GM06990 (cell line): ENCODE measurements at regions not wholly inside any gene's neighbourhood (a gene's known extent, or its start where the extent isn't known, plus 50 kb on each side); places are given as distances from the start of the nearest gene placed in this dataset.

Experiments used
- DNase-seq: peaks from one replicate; pipeline ENCODE4 v3.0.0-alpha.2; 2011; ENCODE audit not compliant: insufficient read length; ENCODE audit errors: extremely low read depth
- H3K27me3 ChIP-seq: replicated peaks from 2 replicates; pipeline ENCODE4 v1.6.0; 2011; ENCODE audit warnings: low read length; ENCODE audit not compliant: control insufficient read depth, insufficient read depth
- H3K36me3 ChIP-seq: 2 replicates; pipeline ENCODE4 v1.5.1; 2011; ENCODE audit warnings: low read length; ENCODE audit not compliant: control insufficient read depth, insufficient read depth
- H3K4me3 ChIP-seq: replicated peaks from 2 replicates; pipeline ENCODE4 v1.5.1; 2011; ENCODE audit warnings: low read depth, mild to moderate bottlenecking, control low read depth, low read length
- TF ChIP-seq, protein P1 (sequence below): IDR thresholded peaks from 2 replicates; pipeline ENCODE4 v1.5.1; 2011; ENCODE audit warnings: low read length, control low read depth, mild to moderate bottlenecking, inconsistent platforms; ENCODE audit not compliant: insufficient read depth, poor library complexity, severe bottlenecking

DNA sequence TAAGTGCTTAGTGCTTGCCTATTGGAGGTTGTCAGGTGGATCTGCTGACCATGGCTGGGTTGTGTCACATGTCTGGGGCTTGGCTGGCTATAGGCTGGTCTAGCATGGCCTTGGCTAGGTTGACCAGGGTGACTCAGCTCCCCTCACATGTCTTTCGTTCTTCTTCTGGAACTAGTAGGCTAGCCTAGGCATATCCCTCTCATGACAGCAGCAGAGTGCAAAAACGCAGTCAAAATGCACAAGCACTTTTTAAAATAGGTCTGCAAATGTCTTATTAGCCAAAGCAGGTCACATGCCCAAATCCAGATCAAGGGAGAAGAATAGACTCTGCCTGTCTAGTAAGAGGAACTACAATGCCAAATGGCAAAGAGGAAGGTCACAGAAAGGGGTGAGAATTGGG, 179.7 kb upstream of the ACVR2A start:
- H3K36me3 ChIP-seq = no peaks in the 10 kb centered on the region
- H3K27me3 ChIP-seq = no peaks in the 10 kb centered on the region
- TF ChIP-seq, protein P1, sequence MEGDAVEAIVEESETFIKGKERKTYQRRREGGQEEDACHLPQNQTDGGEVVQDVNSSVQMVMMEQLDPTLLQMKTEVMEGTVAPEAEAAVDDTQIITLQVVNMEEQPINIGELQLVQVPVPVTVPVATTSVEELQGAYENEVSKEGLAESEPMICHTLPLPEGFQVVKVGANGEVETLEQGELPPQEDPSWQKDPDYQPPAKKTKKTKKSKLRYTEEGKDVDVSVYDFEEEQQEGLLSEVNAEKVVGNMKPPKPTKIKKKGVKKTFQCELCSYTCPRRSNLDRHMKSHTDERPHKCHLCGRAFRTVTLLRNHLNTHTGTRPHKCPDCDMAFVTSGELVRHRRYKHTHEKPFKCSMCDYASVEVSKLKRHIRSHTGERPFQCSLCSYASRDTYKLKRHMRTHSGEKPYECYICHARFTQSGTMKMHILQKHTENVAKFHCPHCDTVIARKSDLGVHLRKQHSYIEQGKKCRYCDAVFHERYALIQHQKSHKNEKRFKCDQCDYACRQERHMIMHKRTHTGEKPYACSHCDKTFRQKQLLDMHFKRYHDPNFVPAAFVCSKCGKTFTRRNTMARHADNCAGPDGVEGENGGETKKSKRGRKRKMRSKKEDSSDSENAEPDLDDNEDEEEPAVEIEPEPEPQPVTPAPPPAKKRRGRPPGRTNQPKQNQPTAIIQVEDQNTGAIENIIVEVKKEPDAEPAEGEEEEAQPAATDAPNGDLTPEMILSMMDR = no peak

DNA sequence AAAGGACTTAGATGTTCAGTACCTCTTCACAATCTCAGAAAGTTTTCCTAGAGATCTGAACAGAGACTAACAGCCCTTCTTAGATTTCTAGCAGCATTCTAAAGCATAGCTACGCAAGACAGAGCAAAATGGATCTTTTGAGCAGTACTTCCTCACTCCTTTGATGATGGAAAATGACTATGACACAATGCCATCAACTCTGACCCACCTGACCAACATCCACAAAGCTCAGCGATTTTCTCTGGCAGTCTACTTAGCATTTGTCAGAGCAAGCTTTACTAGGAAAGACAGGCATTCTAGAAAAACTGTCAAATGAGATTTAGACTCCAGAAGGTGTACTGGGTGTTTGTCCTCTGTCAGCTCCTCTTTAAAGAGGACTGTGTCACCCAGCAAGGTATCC, 180.9 kb upstream of the ACVR2A start:
- Histone ChIP-seq H3K4me3 (no peak overlapping the region), H3K36me3 (no peaks in the 10 kb centered on the region), H3K27me3 (no peaks in the 10 kb centered on the region)
- TF ChIP-seq, protein P1 = no peak
- DNase-seq = no peak

More for the DNA sequence above, 179.7 kb upstream of the ACVR2A start:
- H3K4me3 ChIP-seq = no peak overlapping the region
- DNase-seq = no peak

DNA sequence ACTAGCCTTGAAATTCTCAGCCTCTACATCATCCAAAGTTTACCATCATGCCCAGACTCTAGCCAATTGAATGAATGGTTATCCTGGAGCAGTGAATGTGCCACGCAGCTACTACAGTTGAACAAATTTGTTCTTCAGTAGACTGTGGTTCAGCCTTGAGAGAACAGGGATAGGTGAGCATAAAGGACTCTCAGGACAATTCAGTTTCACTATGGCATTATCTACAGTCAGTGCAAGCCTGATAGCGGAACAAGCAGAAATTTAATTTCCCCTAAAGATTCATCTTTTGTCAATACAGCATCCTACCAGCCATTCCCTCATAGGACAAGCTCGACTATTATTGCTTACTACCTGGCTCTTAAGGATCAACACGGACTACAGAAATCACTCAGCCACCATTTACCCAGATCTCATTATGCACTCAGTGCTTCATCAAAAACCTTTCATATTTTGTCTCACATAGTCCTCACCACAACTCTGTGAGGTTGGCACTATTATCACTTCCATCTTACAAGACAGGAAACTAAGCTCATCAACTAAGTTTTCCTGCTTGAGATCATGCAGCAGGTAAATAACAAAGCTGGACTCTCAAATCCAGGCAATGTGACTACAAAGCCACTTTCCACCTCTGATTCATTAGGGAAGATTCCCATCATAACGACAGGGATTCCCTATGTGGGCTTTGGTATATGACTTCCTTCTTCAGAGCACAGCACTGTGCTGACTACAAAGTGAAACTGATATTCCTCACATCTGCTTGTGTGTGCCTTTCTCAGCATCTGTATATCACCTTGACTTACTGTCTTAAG, 181.5 kb upstream of the ACVR2A start:
- Histone ChIP-seq H3K4me3 (no peak overlapping the region), H3K36me3 (no peaks in the 10 kb centered on the region), H3K27me3 (no peaks in the 10 kb centered on the region)
- TF ChIP-seq, protein P1 = no peak
- DNase-seq = peak; percentile 36

DNA sequence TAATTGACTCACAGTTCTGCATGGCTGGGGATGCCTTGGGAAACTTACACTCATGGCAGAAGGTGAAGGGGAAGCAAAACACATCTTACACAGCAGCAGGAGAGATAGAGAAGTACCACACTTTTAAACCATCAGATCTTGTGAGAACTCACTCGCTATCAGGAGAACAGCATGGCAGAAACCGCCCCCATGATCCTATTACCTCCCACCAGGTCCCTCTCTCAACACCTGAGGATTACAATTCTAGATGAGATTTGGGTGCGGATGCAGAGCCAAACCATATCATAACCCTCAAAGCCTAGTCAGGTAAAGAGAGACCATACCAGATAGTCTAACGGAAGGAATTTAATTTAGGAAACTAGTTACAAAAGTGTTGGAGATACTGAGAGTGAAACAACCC, 182.6 kb upstream of the ACVR2A start:
- Histone ChIP-seq H3K4me3 (no peak overlapping the region), H3K27me3 (no peaks in the 10 kb centered on the region), H3K36me3 (no peaks in the 10 kb centered on the region)
- DNase-seq = no peak
- TF ChIP-seq, protein P1 = no peak

DNA sequence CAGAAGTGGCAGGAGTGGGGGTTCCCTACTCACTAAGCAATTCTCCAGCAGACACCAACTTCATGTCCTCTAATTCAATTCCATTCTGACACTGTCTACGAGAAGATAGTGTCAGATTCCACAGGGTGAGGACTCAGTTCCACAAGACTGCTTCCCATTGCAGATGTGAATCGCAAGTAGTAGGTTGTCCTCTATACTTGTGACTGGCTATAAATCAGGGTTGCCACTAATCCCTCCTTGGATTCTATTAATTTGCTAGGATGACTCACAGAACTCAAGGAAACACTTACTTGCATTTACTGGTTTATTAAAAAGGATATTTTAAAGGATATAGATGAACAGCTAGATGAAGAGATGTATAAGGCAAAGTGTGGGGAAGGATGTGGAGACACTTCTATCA, 184.1 kb upstream of the ACVR2A start:
- no peak for DNase-seq
- no peaks in the 10 kb centered on the region for H3K27me3 ChIP-seq
- no peak overlapping the region for H3K4me3 ChIP-seq
- H3K36me3 ChIP-seq = no peaks in the 10 kb centered on the region
- TF ChIP-seq, protein P1 = no peak

DNA sequence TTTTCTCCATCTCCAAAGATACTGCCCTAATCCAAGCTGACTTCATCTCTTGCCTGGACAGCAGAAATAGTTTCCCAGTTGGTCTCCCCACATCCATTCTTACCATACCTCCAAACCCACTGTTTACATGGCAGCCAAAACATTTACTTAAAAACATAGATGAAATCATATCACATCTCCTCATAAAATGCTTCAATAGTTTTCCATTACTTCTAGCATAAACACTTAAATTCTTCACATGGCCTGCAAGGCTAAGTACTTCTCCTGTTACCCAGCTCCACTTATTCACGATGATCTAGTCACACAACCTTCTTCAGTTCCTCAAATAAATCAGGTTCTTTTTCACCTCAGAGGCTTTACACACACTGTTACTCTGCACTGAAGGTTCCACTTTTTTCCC, 185.8 kb upstream of the ACVR2A start:
- H3K27me3 ChIP-seq = no peaks in the 10 kb centered on the region
- no peaks in the 10 kb centered on the region for H3K36me3 ChIP-seq
- H3K4me3 ChIP-seq = no peak overlapping the region
- no peak for DNase-seq
- TF ChIP-seq, protein P1 = no peak
